Loucy (cell line): ENCODE measurements at regions not wholly inside any gene's neighbourhood (a gene's known extent, or its start where the extent isn't known, plus 50 kb on each side); places are given as distances from the start of the nearest gene placed in this dataset.

Experiments used
- EZH2phosphoT487 ChIP-seq: fragments of 200-600 bp; IDR thresholded peaks from 2 replicates; pipeline ENCODE4 v1.6.1; 2018; ENCODE audit warnings: antibody characterized with exemption, mild to moderate bottlenecking, moderate library complexity, borderline replicate concordance
- TF ChIP-seq, protein P1 (sequence below): fragments of 200-600 bp; sonication (generic); conservative IDR thresholded peaks from 2 replicates; pipeline ENCODE4 v1.5.1; 2014; ENCODE audit warnings: mild to moderate bottlenecking, antibody characterized with exemption, low read length

DNA sequence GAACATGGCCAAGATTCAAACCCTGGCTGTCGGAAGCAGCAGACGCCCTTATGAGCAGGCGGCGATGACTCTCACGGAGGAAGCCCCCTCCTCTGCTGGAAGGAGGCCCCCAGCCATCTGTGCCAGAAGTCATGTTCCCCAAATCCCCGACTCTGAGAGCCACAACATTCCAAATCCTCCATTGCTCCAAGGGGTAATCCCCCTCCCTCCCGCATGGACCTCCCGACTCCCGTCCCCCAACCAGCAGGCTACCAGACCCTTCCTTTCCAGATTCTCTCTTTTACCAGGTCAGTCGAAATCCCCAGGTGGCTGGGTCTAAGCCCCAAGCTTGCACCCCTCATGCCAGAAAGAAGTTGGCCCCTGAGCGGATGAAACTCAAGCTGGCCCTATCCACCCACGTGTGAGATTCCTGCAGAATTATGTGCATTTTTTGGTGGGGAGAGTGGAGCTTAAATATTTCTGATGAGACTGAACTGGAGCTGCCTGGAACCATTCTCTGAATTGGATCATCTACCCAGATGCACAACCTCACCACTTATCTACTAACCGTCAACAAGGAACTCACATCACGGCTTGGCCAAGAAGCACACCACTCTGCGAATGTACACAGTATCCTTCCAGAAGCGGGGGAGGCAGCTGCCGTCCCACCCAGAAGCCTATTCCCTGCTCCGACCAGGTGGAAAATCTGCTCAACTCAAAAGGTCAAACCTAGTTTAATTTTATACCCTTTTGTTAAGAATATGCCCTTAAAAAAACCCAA lies 283.5 kb downstream of the C16orf95 start:
- TF ChIP-seq, protein P1, sequence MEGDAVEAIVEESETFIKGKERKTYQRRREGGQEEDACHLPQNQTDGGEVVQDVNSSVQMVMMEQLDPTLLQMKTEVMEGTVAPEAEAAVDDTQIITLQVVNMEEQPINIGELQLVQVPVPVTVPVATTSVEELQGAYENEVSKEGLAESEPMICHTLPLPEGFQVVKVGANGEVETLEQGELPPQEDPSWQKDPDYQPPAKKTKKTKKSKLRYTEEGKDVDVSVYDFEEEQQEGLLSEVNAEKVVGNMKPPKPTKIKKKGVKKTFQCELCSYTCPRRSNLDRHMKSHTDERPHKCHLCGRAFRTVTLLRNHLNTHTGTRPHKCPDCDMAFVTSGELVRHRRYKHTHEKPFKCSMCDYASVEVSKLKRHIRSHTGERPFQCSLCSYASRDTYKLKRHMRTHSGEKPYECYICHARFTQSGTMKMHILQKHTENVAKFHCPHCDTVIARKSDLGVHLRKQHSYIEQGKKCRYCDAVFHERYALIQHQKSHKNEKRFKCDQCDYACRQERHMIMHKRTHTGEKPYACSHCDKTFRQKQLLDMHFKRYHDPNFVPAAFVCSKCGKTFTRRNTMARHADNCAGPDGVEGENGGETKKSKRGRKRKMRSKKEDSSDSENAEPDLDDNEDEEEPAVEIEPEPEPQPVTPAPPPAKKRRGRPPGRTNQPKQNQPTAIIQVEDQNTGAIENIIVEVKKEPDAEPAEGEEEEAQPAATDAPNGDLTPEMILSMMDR = no peak
- TF ChIP-seq EZH2phosphoT487 = no peak
